Loucy (cell line): ENCODE measurements at regions not wholly inside any gene's neighbourhood (a gene's known extent, or its start where the extent isn't known, plus 50 kb on each side); places are given as distances from the start of the nearest gene placed in this dataset.

Experiments used
- EZH2phosphoT487 ChIP-seq: fragments of 200-600 bp; IDR thresholded peaks from 2 replicates; pipeline ENCODE4 v1.6.1; 2018; ENCODE audit warnings: antibody characterized with exemption, mild to moderate bottlenecking, moderate library complexity, borderline replicate concordance
- TF ChIP-seq, protein P1 (sequence below): fragments of 200-600 bp; sonication (generic); conservative IDR thresholded peaks from 2 replicates; pipeline ENCODE4 v1.5.1; 2014; ENCODE audit warnings: mild to moderate bottlenecking, antibody characterized with exemption, low read length

DNA sequence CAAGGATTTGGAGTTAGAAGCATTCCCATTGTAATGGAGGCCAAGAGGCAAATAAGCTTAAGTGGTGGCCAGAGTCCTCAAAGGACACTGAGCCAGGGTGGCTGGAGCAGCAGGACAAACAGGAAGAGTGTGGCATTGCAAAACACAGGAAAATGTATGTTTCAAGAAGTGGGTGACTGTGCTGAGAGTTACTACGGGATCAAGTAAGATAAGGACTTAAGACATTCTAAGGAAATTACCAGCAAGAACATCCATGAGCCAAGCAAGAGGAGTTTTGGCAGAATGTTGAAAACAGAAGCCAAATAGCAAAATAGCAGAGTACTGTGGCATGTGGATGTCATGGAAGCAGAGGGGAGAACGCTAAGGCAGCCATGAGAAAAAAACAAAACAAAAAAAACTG is 104.2 kb downstream of the RAP2A start:
- TF ChIP-seq, protein P1, sequence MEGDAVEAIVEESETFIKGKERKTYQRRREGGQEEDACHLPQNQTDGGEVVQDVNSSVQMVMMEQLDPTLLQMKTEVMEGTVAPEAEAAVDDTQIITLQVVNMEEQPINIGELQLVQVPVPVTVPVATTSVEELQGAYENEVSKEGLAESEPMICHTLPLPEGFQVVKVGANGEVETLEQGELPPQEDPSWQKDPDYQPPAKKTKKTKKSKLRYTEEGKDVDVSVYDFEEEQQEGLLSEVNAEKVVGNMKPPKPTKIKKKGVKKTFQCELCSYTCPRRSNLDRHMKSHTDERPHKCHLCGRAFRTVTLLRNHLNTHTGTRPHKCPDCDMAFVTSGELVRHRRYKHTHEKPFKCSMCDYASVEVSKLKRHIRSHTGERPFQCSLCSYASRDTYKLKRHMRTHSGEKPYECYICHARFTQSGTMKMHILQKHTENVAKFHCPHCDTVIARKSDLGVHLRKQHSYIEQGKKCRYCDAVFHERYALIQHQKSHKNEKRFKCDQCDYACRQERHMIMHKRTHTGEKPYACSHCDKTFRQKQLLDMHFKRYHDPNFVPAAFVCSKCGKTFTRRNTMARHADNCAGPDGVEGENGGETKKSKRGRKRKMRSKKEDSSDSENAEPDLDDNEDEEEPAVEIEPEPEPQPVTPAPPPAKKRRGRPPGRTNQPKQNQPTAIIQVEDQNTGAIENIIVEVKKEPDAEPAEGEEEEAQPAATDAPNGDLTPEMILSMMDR = no peak
- TF ChIP-seq EZH2phosphoT487 = no peak
